HEK293 (cell line): ENCODE measurements at regions not wholly inside any gene's neighbourhood (a gene's known extent, or its start where the extent isn't known, plus 50 kb on each side); places are given as distances from the start of the nearest gene placed in this dataset.

Experiments used
- CTCF ChIA-PET: fragments of 350-600 bp; formaldehyde crosslinking; extraction: SDS; loops from one replicate; lab custom pipeline; 2021; ENCODE audit warnings: antibody characterized with exemption; lab: Yijun Ruan, JAX
- POLR2A ChIA-PET: fragments of 300-600 bp; formaldehyde crosslinking; extraction: SDS; loops from one replicate; lab custom pipeline; 2020; ENCODE audit warnings: antibody characterized with exemption, inconsistent platforms; lab: Yijun Ruan, JAX
- H3K27ac ChIP-seq: fragments of 200-500 bp; sonication (Bioruptor generic); 2 replicates; pipeline ENCODE4 v1.5.1; 2014; ENCODE audit warnings: low read depth, low read length, control low read depth, inconsistent platforms; ENCODE audit errors: extremely low read depth
- H3K36me3 ChIP-seq, 2 experiments: fragments of 200-500 bp in 1 of 2; sonication (Bioruptor generic) in 1 of 2; 1 replicate in 1 of 2; 2 replicates in 1 of 2; pipeline ENCODE4 v1.5.1; 2014 to 2017; ENCODE audit warnings: inconsistent platforms in 2 of 2, low read length in 2 of 2; ENCODE audit not compliant: control insufficient read depth in 2 of 2, insufficient read depth in 1 of 2
- H3K4me1 ChIP-seq: fragments of 200-500 bp; sonication (Bioruptor generic); 2 replicates; pipeline ENCODE4 v1.5.1; 2014; ENCODE audit warnings: mild to moderate bottlenecking, low read length, inconsistent platforms; ENCODE audit not compliant: control insufficient read depth, insufficient read depth
- H3K4me3 ChIP-seq: 2 replicates; pipeline ENCODE4 v1.5.1; 2011; ENCODE audit warnings: low read depth, mild to moderate bottlenecking, control low read depth, low read length, moderate library complexity
- H3K9me3 ChIP-seq: fragments of 200-500 bp; sonication (Bioruptor generic); 2 replicates; pipeline ENCODE4 v1.5.1; 2014; ENCODE audit warnings: low read depth, low read length, inconsistent platforms; ENCODE audit not compliant: control insufficient read depth, insufficient read depth
- EGR2 ChIP-seq: fragments of 450-650 bp; formaldehyde crosslinking; IDR thresholded peaks from 2 replicates; pipeline ENCODE4 v1.5.1; 2016; ENCODE audit warnings: low read depth, missing biosample characterization, missing genetic modification characterization
- GLI2 ChIP-seq: fragments of 450-650 bp; formaldehyde crosslinking; IDR thresholded peaks from 2 replicates; pipeline ENCODE4; 2017; ENCODE audit warnings: missing biosample characterization, missing genetic modification characterization, low read depth, borderline replicate concordance
- GLI4 ChIP-seq: fragments of 450-650 bp; formaldehyde crosslinking; IDR thresholded peaks from 2 replicates; pipeline ENCODE4 v1.5.1; 2016; ENCODE audit warnings: missing biosample characterization, missing genetic modification characterization
- HOXC10 ChIP-seq: sonication (generic); formaldehyde crosslinking; IDR thresholded peaks from 2 replicates; pipeline ENCODE4 v1.8.1; 2023; ENCODE audit warnings: mild to moderate bottlenecking, missing genetic modification reagents
- KLF1 ChIP-seq: fragments of 450-650 bp; formaldehyde crosslinking; IDR thresholded peaks from 2 replicates; pipeline ENCODE4 v1.5.1; 2016; ENCODE audit warnings: missing biosample characterization, missing genetic modification characterization
- PRDM1 ChIP-seq: fragments of 450-650 bp; formaldehyde crosslinking; IDR thresholded peaks from 2 replicates; pipeline ENCODE4; 2016; ENCODE audit warnings: missing biosample characterization, missing genetic modification characterization
- RBAK ChIP-seq: fragments of 450-650 bp; formaldehyde crosslinking; IDR thresholded peaks from 2 replicates; pipeline ENCODE4 v1.5.1; 2016; ENCODE audit warnings: missing biosample characterization, missing genetic modification characterization
- TCF7L2 ChIP-seq: IDR thresholded peaks from 2 replicates; pipeline ENCODE4 v1.6.1; 2011; ENCODE audit warnings: low read depth, mild to moderate bottlenecking, inconsistent platforms, low read length, moderate library complexity, borderline replicate concordance
- ZFP3 ChIP-seq: fragments of 450-650 bp; formaldehyde crosslinking; IDR thresholded peaks from 2 replicates; pipeline ENCODE4 v1.5.1; 2016; ENCODE audit warnings: low read depth, missing biosample characterization, missing genetic modification characterization
- ZNF121 ChIP-seq: fragments of 450-650 bp; formaldehyde crosslinking; IDR thresholded peaks from 2 replicates; pipeline ENCODE4 v1.5.1; 2016; ENCODE audit warnings: missing biosample characterization, missing genetic modification characterization
- ZNF146 ChIP-seq: fragments of 450-650 bp; formaldehyde crosslinking; IDR thresholded peaks from 2 replicates; pipeline ENCODE4 v1.5.1; 2016; ENCODE audit warnings: missing biosample characterization, missing genetic modification characterization
- ZNF157 ChIP-seq: fragments of 450-650 bp; formaldehyde crosslinking; IDR thresholded peaks from 2 replicates; pipeline ENCODE4 v1.5.1; 2016; ENCODE audit warnings: missing biosample characterization, missing genetic modification characterization
- ZNF394 ChIP-seq: fragments of 450-650 bp; formaldehyde crosslinking; IDR thresholded peaks from 2 replicates; pipeline ENCODE4 v1.5.1; 2016; ENCODE audit warnings: missing biosample characterization, missing genetic modification characterization, mild to moderate bottlenecking, moderate library complexity, borderline replicate concordance
- ZNF423 ChIP-seq: fragments of 450-650 bp; formaldehyde crosslinking; IDR thresholded peaks from 2 replicates; pipeline ENCODE4 v1.5.1; 2016; ENCODE audit warnings: missing biosample characterization, missing genetic modification characterization
- ZNF514 ChIP-seq: fragments of 450-650 bp; formaldehyde crosslinking; IDR thresholded peaks from 2 replicates; pipeline ENCODE4 v1.5.1; 2016; ENCODE audit warnings: missing biosample characterization, missing genetic modification characterization
- ZNF629 ChIP-seq: fragments of 450-650 bp; formaldehyde crosslinking; IDR thresholded peaks from 2 replicates; pipeline ENCODE4 v1.5.1; 2017; ENCODE audit warnings: missing biosample characterization, missing genetic modification characterization
- ZNF664 ChIP-seq: fragments of 450-650 bp; formaldehyde crosslinking; IDR thresholded peaks from 2 replicates; pipeline ENCODE4 v1.5.1; 2016; ENCODE audit warnings: missing biosample characterization, missing genetic modification characterization
- ZNF677 ChIP-seq: fragments of 450-650 bp; IDR thresholded peaks from 2 replicates; pipeline ENCODE4 v1.5.0; 2018; ENCODE audit warnings: missing biosample characterization, mild to moderate bottlenecking, missing genetic modification characterization, moderate library complexity
- ZNF792 ChIP-seq: fragments of 450-650 bp; formaldehyde crosslinking; IDR thresholded peaks from 2 replicates; pipeline ENCODE4 v1.5.1; 2016; ENCODE audit warnings: missing biosample characterization, missing genetic modification characterization
- TF ChIP-seq, protein P1 (sequence below): fragments of 450-650 bp; formaldehyde crosslinking; IDR thresholded peaks from 2 replicates; pipeline ENCODE4 v1.5.1; 2016; ENCODE audit warnings: missing biosample characterization, missing genetic modification characterization
- TF ChIP-seq, protein P2 (sequence below): fragments of 450-650 bp; formaldehyde crosslinking; IDR thresholded peaks from 2 replicates; pipeline ENCODE4 v1.5.0; 2017; ENCODE audit warnings: missing biosample characterization, missing genetic modification characterization, borderline replicate concordance
- TF ChIP-seq, protein P3 (sequence below): fragments of 450-650 bp; formaldehyde crosslinking; IDR thresholded peaks from 2 replicates; pipeline ENCODE4 v1.5.1; 2017; ENCODE audit warnings: missing biosample characterization, missing genetic modification characterization

GRCh38 chr2:237024255-237024654 lies 61.4 kb upstream of the COPS8 start:
- TF ChIP-seq ZNF677 (tag by site-specific recombination) (no peak), ZFP3 (no peak), ZNF146 (tag by site-specific recombination) (no peak), ZNF514 (tag by site-specific recombination) (no peak), ZNF664 (tag by site-specific recombination) (no peak), ZNF157 (tag by site-specific recombination) (no peak), ZNF792 (tag by site-specific recombination) (no peak)
- POLR2A ChIA-PET, result no interaction called here
- Histone ChIP-seq H3K4me1 (no peaks in the 10 kb centered on the region), H3K36me3 (no peaks in the 10 kb centered on the region), H3K9me3 (no peaks in the 10 kb centered on the region), H3K4me3 (no peak overlapping the region), H3K27ac (no peak overlapping the region)
- CTCF ChIA-PET, result interaction anchor here (0.6 kb wide), 1 partner anchor 584 kb away, joined by 3 read pairs; no protein-coding TSS in a partner anchor

DNA sequence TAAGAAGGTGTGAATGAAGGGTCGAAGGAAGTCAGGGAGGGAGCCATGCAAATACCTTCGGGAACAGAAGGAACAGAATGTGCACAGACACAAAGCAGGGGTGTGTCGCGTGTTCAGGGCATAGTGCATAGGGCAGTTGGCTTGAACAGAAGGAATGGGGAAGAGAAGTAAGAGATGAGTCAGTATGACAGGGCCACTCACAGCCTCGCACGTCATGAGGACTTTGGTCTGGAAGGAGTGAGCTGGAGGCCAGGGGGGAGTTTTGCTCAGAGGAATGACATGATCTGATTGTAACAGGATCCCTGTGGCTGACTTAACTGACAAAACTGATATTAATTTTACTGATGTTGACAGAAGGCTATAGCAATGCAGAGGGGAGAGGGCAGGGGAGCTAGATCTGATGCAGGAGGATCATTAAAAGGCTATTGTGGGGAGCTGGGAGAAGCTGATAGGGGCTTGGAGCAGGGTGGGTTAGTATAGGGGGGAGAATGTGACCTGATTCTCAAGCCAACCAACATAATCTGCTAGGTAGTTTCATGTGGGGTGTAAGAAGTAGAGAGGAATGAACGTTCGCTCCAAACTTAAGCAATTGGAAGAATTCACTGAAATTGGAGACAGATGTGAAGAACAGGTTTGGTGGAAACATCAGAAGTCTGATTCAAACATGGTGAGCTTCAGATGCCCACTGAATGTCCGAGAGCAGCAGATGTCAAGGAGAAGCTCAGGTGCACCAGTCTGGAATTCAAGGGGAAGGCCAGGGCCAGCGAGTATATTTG lies 60.4 kb upstream of the COPS8 start:
- Histone ChIP-seq H3K9me3 (no peaks in the 10 kb centered on the region), H3K4me3 (no peak overlapping the region), H3K4me1 (no peaks in the 10 kb centered on the region), H3K27ac (no peak overlapping the region)
- POLR2A ChIA-PET, result no interaction called here
- CTCF ChIA-PET, result interaction anchor here (0.8 kb wide), 1 partner anchor 513 kb away, joined by 3 read pairs; no protein-coding TSS in a partner anchor
- TF ChIP-seq, protein P1, sequence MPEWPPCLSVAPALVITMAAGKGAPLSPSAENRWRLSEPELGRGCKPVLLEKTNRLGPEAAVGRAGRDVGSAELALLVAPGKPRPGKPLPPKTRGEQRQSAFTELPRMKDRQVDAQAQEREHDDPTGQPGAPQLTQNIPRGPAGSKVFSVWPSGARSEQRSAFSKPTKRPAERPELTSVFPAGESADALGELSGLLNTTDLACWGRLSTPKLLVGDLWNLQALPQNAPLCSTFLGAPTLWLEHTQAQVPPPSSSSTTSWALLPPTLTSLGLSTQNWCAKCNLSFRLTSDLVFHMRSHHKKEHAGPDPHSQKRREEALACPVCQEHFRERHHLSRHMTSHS, result no peak
- TF ChIP-seq GLI2 (no peak), ZNF423 (tag by site-specific recombination) (no peak), PRDM1 (tag by site-specific recombination) (no peak), HOXC10 (CRISPR knock-in tag) (no peak), KLF1 (tag by site-specific recombination) (no peak), ZNF121 (tag by site-specific recombination) (no peak), RBAK (tag by site-specific recombination) (no peak), ZNF146 (tag by site-specific recombination) (no peak), ZNF629 (no peak), TCF7L2 (no peak), ZNF394 (tag by site-specific recombination) (no peak), EGR2 (tag by site-specific recombination) (no peak), GLI4 (no peak), ZNF792 (tag by site-specific recombination) (no peak)
- TF ChIP-seq, protein P2, sequence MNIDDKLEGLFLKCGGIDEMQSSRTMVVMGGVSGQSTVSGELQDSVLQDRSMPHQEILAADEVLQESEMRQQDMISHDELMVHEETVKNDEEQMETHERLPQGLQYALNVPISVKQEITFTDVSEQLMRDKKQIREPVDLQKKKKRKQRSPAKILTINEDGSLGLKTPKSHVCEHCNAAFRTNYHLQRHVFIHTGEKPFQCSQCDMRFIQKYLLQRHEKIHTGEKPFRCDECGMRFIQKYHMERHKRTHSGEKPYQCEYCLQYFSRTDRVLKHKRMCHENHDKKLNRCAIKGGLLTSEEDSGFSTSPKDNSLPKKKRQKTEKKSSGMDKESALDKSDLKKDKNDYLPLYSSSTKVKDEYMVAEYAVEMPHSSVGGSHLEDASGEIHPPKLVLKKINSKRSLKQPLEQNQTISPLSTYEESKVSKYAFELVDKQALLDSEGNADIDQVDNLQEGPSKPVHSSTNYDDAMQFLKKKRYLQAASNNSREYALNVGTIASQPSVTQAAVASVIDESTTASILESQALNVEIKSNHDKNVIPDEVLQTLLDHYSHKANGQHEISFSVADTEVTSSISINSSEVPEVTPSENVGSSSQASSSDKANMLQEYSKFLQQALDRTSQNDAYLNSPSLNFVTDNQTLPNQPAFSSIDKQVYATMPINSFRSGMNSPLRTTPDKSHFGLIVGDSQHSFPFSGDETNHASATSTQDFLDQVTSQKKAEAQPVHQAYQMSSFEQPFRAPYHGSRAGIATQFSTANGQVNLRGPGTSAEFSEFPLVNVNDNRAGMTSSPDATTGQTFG, result no peak
- TF ChIP-seq, protein P3, sequence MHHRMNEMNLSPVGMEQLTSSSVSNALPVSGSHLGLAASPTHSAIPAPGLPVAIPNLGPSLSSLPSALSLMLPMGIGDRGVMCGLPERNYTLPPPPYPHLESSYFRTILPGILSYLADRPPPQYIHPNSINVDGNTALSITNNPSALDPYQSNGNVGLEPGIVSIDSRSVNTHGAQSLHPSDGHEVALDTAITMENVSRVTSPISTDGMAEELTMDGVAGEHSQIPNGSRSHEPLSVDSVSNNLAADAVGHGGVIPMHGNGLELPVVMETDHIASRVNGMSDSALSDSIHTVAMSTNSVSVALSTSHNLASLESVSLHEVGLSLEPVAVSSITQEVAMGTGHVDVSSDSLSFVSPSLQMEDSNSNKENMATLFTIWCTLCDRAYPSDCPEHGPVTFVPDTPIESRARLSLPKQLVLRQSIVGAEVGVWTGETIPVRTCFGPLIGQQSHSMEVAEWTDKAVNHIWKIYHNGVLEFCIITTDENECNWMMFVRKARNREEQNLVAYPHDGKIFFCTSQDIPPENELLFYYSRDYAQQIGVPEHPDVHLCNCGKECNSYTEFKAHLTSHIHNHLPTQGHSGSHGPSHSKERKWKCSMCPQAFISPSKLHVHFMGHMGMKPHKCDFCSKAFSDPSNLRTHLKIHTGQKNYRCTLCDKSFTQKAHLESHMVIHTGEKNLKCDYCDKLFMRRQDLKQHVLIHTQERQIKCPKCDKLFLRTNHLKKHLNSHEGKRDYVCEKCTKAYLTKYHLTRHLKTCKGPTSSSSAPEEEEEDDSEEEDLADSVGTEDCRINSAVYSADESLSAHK (tag by site-specific recombination), result no peak
- TF ChIP-seq, all 188 proteins: peak for 0
- no peaks in the 10 kb centered on the region for H3K36me3 ChIP-seq
